Breast epithelium (tissue), 3 donors: ENCODE measurements at regions not wholly inside any gene's neighbourhood (a gene's known extent, or its start where the extent isn't known, plus 50 kb on each side); places are given as distances from the start of the nearest gene placed in this dataset.

Experiments
- CTCF ChIP-seq, 3 donors: fragments of 450-650 bp; IDR thresholded peaks; one replicate each; pipeline ENCODE4 v1.5.1; 2016 to 2017; ENCODE audit warnings: antibody characterized with exemption in 3 of 3, mild to moderate bottlenecking in 3 of 3, moderate library complexity in 3 of 3
- POLR2A ChIP-seq: fragments of 450-650 bp; IDR thresholded peaks from one replicate; pipeline ENCODE4 v1.6.1; 2016; ENCODE audit warnings: antibody characterized with exemption, mild to moderate bottlenecking, moderate library complexity

GRCh38 chr2:71923143-71923525 is 224.5 kb downstream of the CYP26B1 start:
- TF ChIP-seq POLR2A (no peak), CTCF (IDR thresholded peaks at IDR 0.05) (no peak)
